ENCODE measurements at regions not wholly inside any gene's neighbourhood (a gene's known extent, or its start where the extent isn't known, plus 50 kb on each side); places are given as distances from the start of the nearest gene placed in this dataset.
"Not testable (repeated sequence)": the region's sequence is repeated elsewhere in the genome, so short reads cannot be mapped to it uniquely, and the experiment has no call there.

- DNase-seq (ENCODE audit: low read depth) = no peak
These were observed 140.3 kb upstream of the CHD1 start for GRCh38 chr5:99068944-99069650.

- no peak for DNase-seq (ENCODE audit: low read depth)
These were observed 134.9 kb upstream of the CHD1 start for GRCh38 chr5:99063737-99064136.

GRCh38 chr5:99061711-99062110 lies 132.9 kb upstream of the CHD1 start:
- no peak for DNase-seq (ENCODE audit: low read depth)

GRCh38 chr5:99061299-99061698 lies 132.5 kb upstream of the CHD1 start:
- DNase-seq (ENCODE audit: low read depth) = no peak

DNA sequence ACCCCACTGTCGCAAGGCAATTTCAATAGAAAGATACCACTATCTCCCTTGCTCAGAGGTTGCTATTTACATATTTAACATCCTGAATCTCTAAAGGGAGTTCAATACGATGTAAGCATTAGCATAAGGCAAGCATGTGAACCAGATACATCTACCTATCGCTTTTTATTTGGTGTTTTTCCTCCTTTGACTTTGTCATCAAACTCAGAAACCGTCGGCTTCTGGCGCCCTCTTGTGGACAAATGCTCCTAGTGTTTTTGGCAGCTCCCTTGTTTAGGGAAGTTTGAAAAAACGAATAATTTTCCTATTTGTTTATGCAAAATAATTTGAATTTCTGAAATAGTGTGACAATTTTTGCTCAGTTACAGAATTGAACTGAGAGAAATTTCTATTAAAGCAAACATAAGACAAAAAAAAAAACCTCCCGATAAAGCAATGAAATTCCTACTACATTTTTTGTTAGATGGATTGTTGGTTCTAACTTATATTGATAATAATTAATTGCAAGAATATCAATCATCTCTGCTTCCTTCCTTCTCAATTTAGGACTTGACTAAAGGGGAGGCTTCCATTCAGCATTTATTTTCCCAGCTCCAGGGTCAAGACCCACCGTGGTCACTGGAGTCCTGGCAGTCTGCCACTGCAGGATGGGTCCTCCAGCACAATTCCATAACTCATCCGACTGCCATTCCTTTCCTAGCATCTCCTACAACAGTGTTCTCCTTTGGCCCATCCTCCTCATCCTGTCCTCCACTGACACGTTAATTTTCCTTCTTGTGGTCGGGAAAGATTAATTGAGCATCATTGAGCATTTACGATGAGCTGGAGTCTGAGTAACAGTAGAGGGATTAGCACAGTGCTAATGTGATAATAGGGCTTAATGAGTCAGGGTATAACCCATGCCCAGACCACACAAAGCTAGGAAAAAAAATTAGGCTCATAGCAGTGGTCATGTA lies 131.8 kb upstream of the CHD1 start:
- DNase-seq (ENCODE audit: low read depth) = peak; percentile 31

DNA sequence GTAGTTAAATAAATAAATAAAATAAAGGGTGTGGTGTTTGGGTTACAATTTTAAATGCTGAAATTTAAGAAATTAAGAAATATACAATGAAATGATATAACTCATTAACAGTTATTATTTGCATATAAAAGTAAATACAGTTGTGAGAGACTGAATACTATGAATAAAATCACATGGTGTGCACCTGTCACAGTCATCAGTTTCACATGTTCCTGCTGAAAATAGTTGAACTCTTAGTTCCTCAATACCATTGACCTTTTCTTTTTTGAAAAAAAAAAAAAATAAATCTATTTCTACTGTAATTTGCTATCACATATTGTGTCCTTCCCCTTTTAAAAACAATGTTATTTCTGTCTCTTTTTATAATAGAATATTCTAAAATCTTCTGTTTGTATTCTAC lies 130.9 kb upstream of the CHD1 start:
- no peak for DNase-seq (ENCODE audit: low read depth)

DNA sequence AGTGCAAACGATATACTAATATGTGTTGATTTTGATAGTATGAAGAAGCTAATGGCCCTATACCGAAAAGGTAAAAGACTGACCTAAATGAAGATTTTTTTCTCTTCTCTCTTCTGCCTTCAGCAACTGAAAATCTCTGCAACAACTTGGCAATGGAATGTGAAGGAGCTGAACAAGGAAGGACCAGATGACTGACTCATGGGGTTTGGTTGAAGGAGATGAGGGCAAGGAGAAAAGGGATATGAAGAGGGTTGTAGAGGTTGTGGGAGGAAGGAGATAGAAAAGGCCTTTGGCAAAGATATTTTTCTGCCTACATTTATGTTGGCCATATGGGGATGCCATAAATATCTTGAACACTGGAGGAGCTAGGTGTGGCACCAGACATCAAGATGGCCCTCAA lies 129.7 kb upstream of the CHD1 start:
- DNase-seq (ENCODE audit: low read depth) = no peak

DNA sequence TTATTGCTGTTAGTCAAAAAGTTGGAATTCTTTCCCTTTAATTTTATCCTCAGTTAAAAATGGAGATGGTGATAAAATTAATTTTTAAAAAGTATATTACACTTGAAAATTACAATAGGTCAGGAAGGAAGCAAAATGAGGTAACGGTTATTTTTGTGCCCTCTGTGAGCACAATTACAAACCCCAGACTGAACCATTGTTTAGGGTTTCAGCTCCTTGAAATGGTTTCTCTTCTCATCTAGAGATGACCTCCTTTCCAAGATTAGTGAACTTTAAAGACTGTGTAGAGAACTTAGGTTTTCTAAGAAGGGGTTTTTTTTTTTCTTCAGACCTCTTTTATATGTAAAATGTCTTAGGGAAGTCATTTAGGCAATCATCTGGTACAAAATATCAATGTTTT lies 126.2 kb upstream of the CHD1 start:
- DNase-seq (ENCODE audit: low read depth) = no peak

- DNase-seq (ENCODE audit: low read depth) = no peak
These were observed 117.1 kb upstream of the CHD1 start for GRCh38 chr5:99045871-99046270.

DNA sequence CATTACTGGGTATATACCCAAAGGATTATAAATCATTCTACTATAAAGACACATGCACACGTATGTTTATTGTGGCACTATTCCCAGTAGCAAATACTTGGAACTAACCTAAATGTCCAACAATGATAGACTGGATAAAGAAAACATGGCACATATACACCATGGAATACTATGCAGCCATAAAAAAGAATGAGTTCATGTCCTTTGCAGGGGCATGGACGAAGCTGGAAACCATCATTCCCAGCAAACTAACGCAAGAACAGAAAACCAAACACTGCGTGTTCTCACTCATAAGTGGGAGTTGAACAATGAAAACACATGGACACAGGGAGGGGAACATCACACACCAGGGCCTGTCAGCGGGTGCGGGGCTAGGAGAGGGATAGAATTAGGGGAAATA lies 114.5 kb upstream of the CHD1 start:
- not testable (repeated sequence) for DNase-seq (ENCODE audit: low read depth)

DNA sequence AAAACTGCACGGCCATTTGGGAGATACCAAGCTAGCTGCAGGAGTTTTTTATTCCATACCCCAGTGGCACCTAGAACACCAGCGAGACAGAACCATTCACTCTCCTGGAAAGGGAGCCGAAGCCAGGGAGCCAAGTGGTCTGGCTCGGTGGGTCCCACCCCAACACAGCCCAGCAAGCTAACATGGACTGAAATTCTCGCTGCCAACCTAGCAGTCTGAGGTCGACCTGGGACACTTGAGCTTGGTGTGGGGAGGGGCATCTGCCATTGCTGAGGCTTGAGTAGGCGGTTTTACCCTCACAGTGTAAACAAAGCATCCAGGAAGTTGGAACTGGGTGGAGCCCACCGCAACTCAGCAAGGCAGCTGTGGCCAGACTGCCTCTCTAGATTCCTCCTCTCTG lies 108.9 kb upstream of the CHD1 start:
- DNase-seq (ENCODE audit: low read depth) = no peak

- no peak for DNase-seq (ENCODE audit: low read depth)
These were observed 107.1 kb upstream of the CHD1 start for GRCh38 chr5:99035942-99036341.

GRCh38 chr5:99034336-99034735 lies 105.5 kb upstream of the CHD1 start:
- DNase-seq (ENCODE audit: low read depth) = no peak

GRCh38 chr5:99033014-99033900 lies 104.5 kb upstream of the CHD1 start:
- DNase-seq (ENCODE audit: low read depth) = no peak

DNA sequence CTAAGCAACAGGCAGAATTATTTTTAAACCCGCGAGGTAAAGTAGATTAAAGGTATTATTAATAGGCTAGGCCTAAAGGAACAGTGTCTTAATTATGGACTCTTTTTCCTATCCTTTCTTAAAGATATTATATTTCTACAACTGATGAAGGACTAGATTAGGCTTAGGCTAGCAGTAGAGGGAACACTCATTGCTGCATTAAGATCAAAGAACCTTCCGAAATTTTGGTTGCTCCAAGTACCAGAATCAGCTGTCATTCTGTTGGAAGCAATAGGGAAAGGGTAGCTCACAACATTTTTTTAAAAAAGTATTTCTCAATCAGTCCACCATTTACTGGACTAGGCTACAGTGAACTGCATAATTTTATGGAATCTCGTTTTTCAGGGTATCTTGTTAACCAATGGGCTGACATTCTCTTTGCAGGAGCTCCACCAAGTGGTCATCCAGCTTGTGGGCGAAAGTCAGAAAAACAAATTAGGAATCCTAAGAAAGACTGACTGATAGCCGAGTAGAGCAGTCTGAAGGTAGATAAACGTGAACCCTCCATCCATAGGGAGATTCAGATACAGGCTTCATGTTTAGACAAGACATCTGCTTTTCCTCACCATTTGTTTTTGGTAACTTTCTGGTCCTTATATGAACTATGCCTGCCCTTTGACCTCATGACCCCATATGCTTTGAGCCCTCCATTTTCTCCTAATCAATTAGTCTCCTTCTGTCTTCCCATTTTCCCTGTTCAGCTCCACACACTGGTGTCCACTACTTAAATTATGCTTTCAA lies 103.6 kb upstream of the CHD1 start:
- peak; percentile 71 for DNase-seq (ENCODE audit: low read depth)

GRCh38 chr5:99030906-99031440 lies 102.2 kb upstream of the CHD1 start:
- DNase-seq (ENCODE audit: low read depth) = no peak

- no peak for DNase-seq (ENCODE audit: low read depth)
These were observed 100.4 kb upstream of the CHD1 start for GRCh38 chr5:99029172-99029571.

- not testable (repeated sequence) for DNase-seq (ENCODE audit: low read depth)
These were observed 99.4 kb upstream of the CHD1 start for GRCh38 chr5:99028170-99028569.

- no peak for DNase-seq (ENCODE audit: low read depth)
These were observed 96.7 kb upstream of the CHD1 start for GRCh38 chr5:99025298-99026045.

- no peak for DNase-seq (ENCODE audit: low read depth)
These were observed 94.5 kb upstream of the CHD1 start for GRCh38 chr5:99023330-99023729.
